Gastrocnemius medialis (tissue), 4 donors: ENCODE measurements at regions not wholly inside any gene's neighbourhood (a gene's known extent, or its start where the extent isn't known, plus 50 kb on each side); places are given as distances from the start of the nearest gene placed in this dataset.

Source experiments
- ATAC-seq, 2 donors: fragments of 150-250 bp; one replicate each; pipeline ENCODE4 v1.9.1; 2016
- DNase-seq, 2 donors: peaks; one replicate each; pipeline ENCODE4 v3.0.0-alpha.2; 2019
- H3K27ac ChIP-seq, 4 donors: fragments of 200-600 bp; sonication (generic); 1 replicate in 1 of 4; 2 replicates in 3 of 4; pipeline ENCODE4 v1.5.1; 2016 to 2018; ENCODE audit warnings: mild to moderate bottlenecking in 2 of 4, moderate library complexity in 1 of 4
- H3K27me3 ChIP-seq, 3 donors: fragments of 200-600 bp; sonication (generic) in 2 of 3; 1 replicate in 1 of 3; 2 replicates in 2 of 3; pipeline versions ENCODE4 v1.5.1 to v1.6.0; 2016 to 2019; ENCODE audit warnings: mild to moderate bottlenecking in 1 of 3, moderate library complexity in 1 of 3
- H3K36me3 ChIP-seq, 2 donors: fragments of 200-600 bp; sonication (generic) in 1 of 2; one replicate each; pipeline ENCODE4 v1.5.1; 2017 to 2018
- H3K4me1 ChIP-seq, 2 donors: fragments of 200-600 bp; sonication (generic) in 1 of 2; one replicate each; pipeline ENCODE4 v1.5.1; 2016 to 2017; ENCODE audit warnings: mild to moderate bottlenecking in 2 of 2
- H3K4me3 ChIP-seq, 4 donors: fragments of 200-600 bp; sonication (generic) in 3 of 4; 1 replicate in 1 of 4; 2 replicates in 3 of 4; pipeline ENCODE4 v1.5.1; 2016 to 2019; ENCODE audit warnings: mild to moderate bottlenecking in 2 of 4
- H3K9me3 ChIP-seq, 3 donors: fragments of 200-600 bp; sonication (generic) in 2 of 3; 1 replicate in 1 of 3; 2 replicates in 2 of 3; pipeline ENCODE4 v1.5.1; 2016 to 2019
- POLR2A ChIP-seq, 2 donors: fragments of 450-650 bp; IDR thresholded peaks; one replicate each; pipeline ENCODE4 v1.6.1; 2017; ENCODE audit warnings: antibody characterized with exemption in 2 of 2, mild to moderate bottlenecking in 2 of 2, moderate library complexity in 2 of 2
- in situ Hi-C, 4 donors: fragments of 200-750 bp; cut with MboI; loops; one replicate each; pipeline versions ENCODE4 v1.15.0 to v1.8.0; 2017; ENCODE audit warnings: low sequenced_read_pairs in 4 of 4
- intact Hi-C: fragments of 100-400 bp; cut with DNase I; formaldehyde crosslinking; loops from one replicate; pipeline ENCODE4 v1.15.1; 2023; ENCODE audit warnings: low total_unique reads
- TF ChIP-seq, protein P1 (sequence below), 5 experiments: fragments of 450-650 bp in 3 of 5; fragments of 200-600 bp in 2 of 5; sonication (generic) in 2 of 5; IDR thresholded peaks in 4 of 5; conservative IDR thresholded peaks in 1 of 5; 1 replicate in 4 of 5; 2 replicates in 1 of 5; pipeline ENCODE4 v1.5.1; 2016 to 2019; ENCODE audit warnings: antibody characterized with exemption in 5 of 5, mild to moderate bottlenecking in 3 of 5, moderate library complexity in 3 of 5

DNA sequence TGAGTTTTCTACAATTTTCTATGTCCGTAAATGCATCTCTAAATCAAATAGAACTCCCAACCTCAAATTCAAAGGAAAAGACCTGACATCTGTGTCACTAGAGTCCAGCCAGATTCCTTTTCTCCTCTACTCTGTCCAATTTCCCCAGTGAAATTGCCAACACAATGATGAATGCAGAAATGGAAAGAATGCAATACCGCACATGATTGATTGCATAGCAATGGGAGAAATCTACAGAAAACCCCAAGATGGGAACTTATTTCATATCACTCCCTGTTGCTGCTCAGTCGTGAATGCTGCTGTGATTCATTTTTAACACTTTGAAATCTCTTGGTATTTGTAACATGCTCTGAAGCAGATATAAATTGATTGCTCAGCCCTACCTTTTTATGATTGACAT, 355.1 kb upstream of the TUSC1 start:
- Histone ChIP-seq H3K27me3 (no peaks in the 10 kb centered on the region), H3K27ac (no peak overlapping the region), H3K9me3 (no peaks in the 10 kb centered on the region), H3K4me1 (no peaks in the 10 kb centered on the region), H3K36me3 (no peaks in the 10 kb centered on the region), H3K4me3 (no peak overlapping the region)
- DNase-seq (no peak), ATAC-seq (no peak)
- intact Hi-C loops = no loop called here
- TF ChIP-seq, protein P1, sequence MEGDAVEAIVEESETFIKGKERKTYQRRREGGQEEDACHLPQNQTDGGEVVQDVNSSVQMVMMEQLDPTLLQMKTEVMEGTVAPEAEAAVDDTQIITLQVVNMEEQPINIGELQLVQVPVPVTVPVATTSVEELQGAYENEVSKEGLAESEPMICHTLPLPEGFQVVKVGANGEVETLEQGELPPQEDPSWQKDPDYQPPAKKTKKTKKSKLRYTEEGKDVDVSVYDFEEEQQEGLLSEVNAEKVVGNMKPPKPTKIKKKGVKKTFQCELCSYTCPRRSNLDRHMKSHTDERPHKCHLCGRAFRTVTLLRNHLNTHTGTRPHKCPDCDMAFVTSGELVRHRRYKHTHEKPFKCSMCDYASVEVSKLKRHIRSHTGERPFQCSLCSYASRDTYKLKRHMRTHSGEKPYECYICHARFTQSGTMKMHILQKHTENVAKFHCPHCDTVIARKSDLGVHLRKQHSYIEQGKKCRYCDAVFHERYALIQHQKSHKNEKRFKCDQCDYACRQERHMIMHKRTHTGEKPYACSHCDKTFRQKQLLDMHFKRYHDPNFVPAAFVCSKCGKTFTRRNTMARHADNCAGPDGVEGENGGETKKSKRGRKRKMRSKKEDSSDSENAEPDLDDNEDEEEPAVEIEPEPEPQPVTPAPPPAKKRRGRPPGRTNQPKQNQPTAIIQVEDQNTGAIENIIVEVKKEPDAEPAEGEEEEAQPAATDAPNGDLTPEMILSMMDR (IDR thresholded peaks at IDR 0.05 in 4 of 5, conservative IDR thresholded peaks at IDR 0.05 in 1 of 5) = no peak
- in situ Hi-C loops = no loop called here

DNA sequence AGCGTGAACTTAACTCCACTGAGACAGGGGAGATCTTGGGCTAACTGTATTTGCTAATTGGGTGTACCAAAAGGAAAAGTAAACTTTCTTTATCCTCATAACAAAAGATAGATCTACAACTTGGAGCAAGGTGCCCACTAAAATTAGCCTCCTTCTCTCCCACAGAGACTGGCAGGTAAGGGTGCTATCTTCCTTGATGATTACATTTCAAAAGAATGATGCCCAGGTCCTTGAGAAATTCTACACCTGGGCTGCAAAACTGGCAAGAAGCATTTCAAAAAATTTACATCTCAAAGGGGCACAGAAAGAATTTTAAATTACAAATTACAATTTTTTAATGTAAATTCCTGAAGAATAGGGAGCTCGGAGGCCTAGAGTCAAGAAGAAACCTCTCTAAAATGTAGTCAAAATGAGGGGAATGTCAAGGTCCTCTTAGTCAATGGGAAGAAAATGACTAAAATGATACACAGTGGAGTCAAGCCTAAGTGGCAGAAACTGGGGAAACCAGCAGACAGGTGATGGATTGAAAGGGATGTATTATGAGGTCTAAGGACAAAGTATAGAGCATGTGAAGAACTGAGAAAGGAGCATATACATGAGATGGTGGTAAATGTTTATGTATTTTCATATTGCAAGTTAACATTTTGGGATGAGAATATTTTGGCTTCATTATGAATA, 348.3 kb upstream of the TUSC1 start:
- Histone ChIP-seq H3K36me3 (no peaks in the 10 kb centered on the region), H3K4me3 (no peak overlapping the region), H3K4me1 (no peaks in the 10 kb centered on the region), H3K9me3 (no peaks in the 10 kb centered on the region), H3K27me3 (no peaks in the 10 kb centered on the region), H3K27ac (no peak overlapping the region)
- in situ Hi-C loops = no loop called here
- ATAC-seq = no peak
- intact Hi-C loops = no loop called here
- DNase-seq = no peak
- no peak for TF ChIP-seq POLR2A (IDR thresholded peaks at IDR 0.05)
- TF ChIP-seq, protein P1 (IDR thresholded peaks at IDR 0.05 in 4 of 5, conservative IDR thresholded peaks at IDR 0.05 in 1 of 5) = no peak

DNA sequence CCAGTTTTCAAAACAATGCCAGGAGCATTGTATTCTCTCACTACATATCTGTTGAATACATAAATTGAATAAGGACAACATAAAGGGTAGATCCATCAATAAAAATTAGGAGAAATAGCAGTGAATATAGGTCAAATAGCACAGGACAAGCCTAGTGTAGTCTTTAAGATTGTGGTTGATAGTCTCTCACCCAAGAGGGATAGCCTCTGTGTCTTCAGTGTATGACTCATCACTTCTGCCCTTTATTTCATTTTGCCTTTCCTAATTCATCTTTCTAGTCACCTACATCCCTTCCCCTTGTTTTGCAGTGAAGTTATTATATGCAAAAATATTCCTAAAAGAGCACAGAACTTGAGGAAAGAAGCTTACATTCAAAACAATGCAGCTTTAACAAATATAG, 335.0 kb upstream of the TUSC1 start:
- no peaks in the 10 kb centered on the region for H3K9me3 ChIP-seq
- TF ChIP-seq, protein P1 (IDR thresholded peaks at IDR 0.05 in 4 of 5, conservative IDR thresholded peaks at IDR 0.05 in 1 of 5) = no peak
- no peak for TF ChIP-seq POLR2A (IDR thresholded peaks at IDR 0.05)
- intact Hi-C loops (no loop called here), in situ Hi-C loops (no loop called here)
- no peaks in the 10 kb centered on the region for H3K27me3 ChIP-seq
- H3K36me3 ChIP-seq = no peaks in the 10 kb centered on the region
- H3K4me1 ChIP-seq = no peaks in the 10 kb centered on the region
- ATAC-seq = no peak
- H3K4me3 ChIP-seq = no peak overlapping the region
- H3K27ac ChIP-seq = no peak overlapping the region
- no peak for DNase-seq

DNA sequence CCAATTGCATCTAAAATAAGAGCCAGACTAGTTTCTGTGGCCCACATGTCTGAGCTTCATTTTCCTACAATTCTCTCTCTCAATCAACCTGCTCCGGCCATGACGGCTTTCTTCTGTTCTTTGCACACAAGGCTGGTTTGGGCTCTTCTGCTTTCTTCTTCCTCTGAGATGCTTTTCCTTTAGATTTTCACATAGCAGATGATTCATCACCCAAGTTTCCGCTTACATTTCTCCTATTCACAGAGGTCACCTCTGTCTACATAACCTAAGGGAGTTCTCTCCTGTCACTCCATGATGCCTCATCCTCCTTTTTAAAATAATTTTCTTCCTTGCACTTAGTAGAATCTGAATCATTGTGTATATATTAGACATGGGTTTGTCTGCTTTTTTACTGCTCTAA, 334.6 kb upstream of the TUSC1 start:
- Histone ChIP-seq H3K27ac (no peak overlapping the region), H3K27me3 (no peaks in the 10 kb centered on the region), H3K9me3 (no peaks in the 10 kb centered on the region), H3K36me3 (no peaks in the 10 kb centered on the region), H3K4me1 (no peaks in the 10 kb centered on the region), H3K4me3 (no peak overlapping the region)
- TF ChIP-seq, protein P1 (IDR thresholded peaks at IDR 0.05 in 4 of 5, conservative IDR thresholded peaks at IDR 0.05 in 1 of 5) = no peak
- no peak for TF ChIP-seq POLR2A (IDR thresholded peaks at IDR 0.05)
- intact Hi-C loops (no loop called here), in situ Hi-C loops (no loop called here)
- DNase-seq = no peak
- ATAC-seq = no peak

DNA sequence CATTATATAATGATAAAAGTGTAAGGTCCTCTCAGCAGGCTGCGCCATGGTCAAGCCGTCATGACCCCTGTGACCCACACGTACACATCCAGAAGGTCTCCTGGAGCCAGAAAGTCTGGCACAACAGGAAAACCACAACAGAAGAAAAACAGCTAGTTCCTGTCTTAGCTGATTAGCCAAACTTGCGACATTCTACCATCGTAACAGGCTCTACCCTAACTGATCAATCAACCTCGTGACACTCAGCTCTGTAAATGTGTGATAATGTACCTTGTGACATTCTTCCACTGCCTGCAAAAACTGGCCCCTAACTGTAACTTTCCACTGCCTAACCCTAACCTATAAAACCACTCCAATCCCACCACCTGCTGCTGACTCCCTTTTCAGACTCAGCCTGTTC, 316.4 kb upstream of the TUSC1 start:
- intact Hi-C loops (no loop called here), in situ Hi-C loops (no loop called here)
- no peak for TF ChIP-seq POLR2A (IDR thresholded peaks at IDR 0.05)
- TF ChIP-seq, protein P1 (IDR thresholded peaks at IDR 0.05 in 4 of 5, conservative IDR thresholded peaks at IDR 0.05 in 1 of 5) = no peak
- H3K27me3 ChIP-seq = no peaks in the 10 kb centered on the region
- DNase-seq = no peak
- no peaks in the 10 kb centered on the region for H3K4me1 ChIP-seq
- ATAC-seq = no peak
- no peaks in the 10 kb centered on the region for H3K9me3 ChIP-seq
- no peaks in the 10 kb centered on the region for H3K36me3 ChIP-seq
- H3K4me3 ChIP-seq = no peak overlapping the region
- H3K27ac ChIP-seq = no peak overlapping the region
